ENCODE measurements at regions not wholly inside any gene's neighbourhood (a gene's known extent, or its start where the extent isn't known, plus 50 kb on each side); places are given as distances from the start of the nearest gene placed in this dataset.

- Histone ChIP-seq H3K9me3 (replicated peaks; ENCODE audit: control insufficient read depth, insufficient read depth, low read length) (no peaks in the 10 kb centered on the region; the same call in 2 of the 3 replicates), H3K27me3 (replicated peaks in 1 of 2; ENCODE audit: control insufficient read depth in 2 of 2, insufficient read depth in 2 of 2, low read length in 1 of 2) (no peaks in the 10 kb centered on the region; a peak in 1 of 4 replicates), H3K4me3 (no peak overlapping the region), H3K27ac (ENCODE audit: control insufficient read depth, insufficient read depth) (no peak overlapping the region), H2AFZ (ENCODE audit: control insufficient read depth, low read depth, low read length) (no peak overlapping the region), H3K79me2 (ENCODE audit: control insufficient read depth, insufficient read depth, low read length) (no peaks in the 10 kb centered on the region), H3K36me3 (ENCODE audit: control insufficient read depth in 2 of 2, insufficient read depth in 2 of 2, low read length in 1 of 2) (no peaks in the 10 kb centered on the region), H3K4me1 (ENCODE audit: control insufficient read depth, insufficient read depth, low read length) (no peaks in the 10 kb centered on the region), H3K4me2 (ENCODE audit: control insufficient read depth, insufficient read depth) (no peak overlapping the region), H3K9ac (ENCODE audit: control insufficient read depth, insufficient read depth, low read length) (no peak overlapping the region), H4K20me1 (ENCODE audit: control insufficient read depth, insufficient read depth) (no peaks in the 10 kb centered on the region)
- POLR2A ChIA-PET, result interaction anchor here (1.2 kb wide), 1 partner anchor 11 kb away, joined by 4 read pairs; no protein-coding TSS in a partner anchor
- no peak for DNase-seq (ENCODE audit: low read depth, low spot score)
- no peak for ATAC-seq
- TF ChIP-seq TARDBP (IDR thresholded peaks at IDR 0.05; ENCODE audit: borderline replicate concordance), result no peak
- no peak for TF ChIP-seq E4F1 (IDR thresholded peaks at IDR 0.05; ENCODE audit: borderline replicate concordance, partially characterized antibody)
- no peak for TF ChIP-seq MXI1 (IDR thresholded peaks at IDR 0.05; ENCODE audit: low read depth, low read length)
- TF ChIP-seq E2F8 (IDR thresholded peaks at IDR 0.05; ENCODE audit: low read depth, partially characterized antibody), result no peak
- TF ChIP-seq NFXL1 (IDR thresholded peaks at IDR 0.05; ENCODE audit: borderline replicate concordance), result no peak
- TF ChIP-seq MYB (IDR thresholded peaks at IDR 0.05; ENCODE audit: borderline replicate concordance, low read depth, low read length), result no peak
- TF ChIP-seq RB1 (IDR thresholded peaks at IDR 0.05; ENCODE audit: borderline replicate concordance), result no peak
- SMC1A ChIA-PET (ENCODE audit: uncharacterized antibody, unreplicated experiment), result no interaction called here
- in situ Hi-C loops (cut with MboI), result no loop called here
- 49% methylated on average over 3 of the region's 3 CpGs for WGBS (ENCODE audit: insufficient coverage, insufficient replicate concordance, low lambda C conversion rate, missing lambda C conversion rate)
- intact Hi-C loops (cut with micrococcal nuclease; ENCODE audit: unreplicated experiment), result no loop called here
- no peak for FAIRE-seq
- CTCF ChIA-PET, result no interaction called here
- RAD21 ChIA-PET (ENCODE audit: unreplicated experiment), result interaction anchor here (1.0 kb wide), 1 partner anchor 58 kb away, joined by 3 read pairs; no protein-coding TSS in a partner anchor
- BruUV-seq (replicated peaks), result no TSS peak
These were observed 143.3 kb downstream of the MREG start for GRCh38 chr2:215870088-215870490.
